Left ventricle myocardium inferior (tissue), 1 donor: ENCODE measurements at regions not wholly inside any gene's neighbourhood (a gene's known extent, or its start where the extent isn't known, plus 50 kb on each side); places are given as distances from the start of the nearest gene placed in this dataset.

Source experiments
- DNase-seq: peaks from one replicate; pipeline ENCODE4 v3.0.0-alpha.2; 2020
- H3K27ac ChIP-seq: fragments of 200-600 bp; replicated peaks from 2 replicates; pipeline ENCODE4 v1.8.0; 2021
- H3K27me3 ChIP-seq: fragments of 200-600 bp; 2 replicates; pipeline ENCODE4 v1.8.0; 2021; ENCODE audit warnings: low read depth
- H3K36me3 ChIP-seq: fragments of 200-600 bp; 2 replicates; pipeline ENCODE4 v1.8.0; 2021
- H3K4me1 ChIP-seq: fragments of 200-600 bp; 2 replicates; pipeline ENCODE4 v1.8.0; 2021
- H3K4me3 ChIP-seq: fragments of 200-600 bp; 2 replicates; pipeline ENCODE4 v1.8.0; 2021; ENCODE audit warnings: mild to moderate bottlenecking, moderate library complexity
- H3K9me3 ChIP-seq: fragments of 200-600 bp; replicated peaks from 2 replicates; pipeline ENCODE4 v1.8.0; 2021
- CTCF ChIP-seq: fragments of 200-600 bp; IDR thresholded peaks from 2 replicates; pipeline ENCODE4 v1.8.0; 2021; ENCODE audit warnings: antibody characterized with exemption, mild to moderate bottlenecking, borderline replicate concordance
- intact Hi-C: fragments of 100-400 bp; cut with micrococcal nuclease; formaldehyde crosslinking; loops from one replicate; pipeline ENCODE4 v1.11.0; 2022
- donor health status: DM: no; HTN: yes; CAD: no; lungs with severe emphysema.

- intact Hi-C loops = no loop called here
- no peak overlapping the region for H3K4me3 ChIP-seq
- no peak for DNase-seq
- H3K9me3 ChIP-seq = peaks cover 14% of the 10 kb centered on the region
- no peaks in the 10 kb centered on the region for H3K4me1 ChIP-seq
- H3K27ac ChIP-seq = no peak overlapping the region
- no peaks in the 10 kb centered on the region for H3K36me3 ChIP-seq
- no peak for TF ChIP-seq CTCF
- peaks cover 80% of the 10 kb centered on the region for H3K27me3 ChIP-seq
Observed at GRCh38 chr13:112001571-112001970, 65.4 kb upstream of the SOX1 start.

GRCh38 chr13:112003396-112003795, 63.6 kb upstream of the SOX1 start:
- Histone ChIP-seq H3K27ac (no peak overlapping the region), H3K27me3 (peaks cover 67% of the 10 kb centered on the region), H3K36me3 (no peaks in the 10 kb centered on the region), H3K4me3 (no peak overlapping the region), H3K9me3 (peaks cover 14% of the 10 kb centered on the region), H3K4me1 (no peaks in the 10 kb centered on the region)
- no peak for TF ChIP-seq CTCF
- no peak for DNase-seq
- intact Hi-C loops = no loop called here

GRCh38 chr13:112003941-112004340, 63.0 kb upstream of the SOX1 start:
- no peak for TF ChIP-seq CTCF
- DNase-seq = no peak

GRCh38 chr13:112005925-112006324, 61.0 kb upstream of the SOX1 start:
- no peak for DNase-seq
- no peak overlapping the region for H3K4me3 ChIP-seq
- no peaks in the 10 kb centered on the region for H3K4me1 ChIP-seq
- intact Hi-C loops = no loop called here
- peaks cover 14% of the 10 kb centered on the region for H3K9me3 ChIP-seq
- peaks cover 59% of the 10 kb centered on the region for H3K27me3 ChIP-seq
- no peaks in the 10 kb centered on the region for H3K36me3 ChIP-seq
- no peak for TF ChIP-seq CTCF
- H3K27ac ChIP-seq = no peak overlapping the region

More at GRCh38 chr13:112003941-112004340, 63.0 kb upstream of the SOX1 start:
- H3K4me3 ChIP-seq = no peak overlapping the region
- H3K27ac ChIP-seq = no peak overlapping the region
- H3K9me3 ChIP-seq = peaks cover 14% of the 10 kb centered on the region
- intact Hi-C loops = no loop called here
- H3K36me3 ChIP-seq = no peaks in the 10 kb centered on the region
- H3K27me3 ChIP-seq = peaks cover 67% of the 10 kb centered on the region
- H3K4me1 ChIP-seq = no peaks in the 10 kb centered on the region

- peaks cover 56% of the 10 kb centered on the region for H3K27me3 ChIP-seq
- H3K4me1 ChIP-seq = no peaks in the 10 kb centered on the region
- H3K9me3 ChIP-seq = peaks cover 14% of the 10 kb centered on the region
- no peak for DNase-seq
- no peak overlapping the region for H3K27ac ChIP-seq
- H3K4me3 ChIP-seq = no peak overlapping the region
- no peak for TF ChIP-seq CTCF
- no peaks in the 10 kb centered on the region for H3K36me3 ChIP-seq
- intact Hi-C loops = no loop called here
Observed at GRCh38 chr13:112007191-112007590, 59.8 kb upstream of the SOX1 start.

GRCh38 chr13:112010714-112011113, 56.2 kb upstream of the SOX1 start:
- no peaks in the 10 kb centered on the region for H3K4me1 ChIP-seq
- no peak overlapping the region for H3K4me3 ChIP-seq
- intact Hi-C loops = no loop called here
- no peak overlapping the region for H3K27ac ChIP-seq
- H3K9me3 ChIP-seq = peaks cover 9% of the 10 kb centered on the region
- no peak for DNase-seq
- no peak for TF ChIP-seq CTCF
- no peaks in the 10 kb centered on the region for H3K36me3 ChIP-seq
- H3K27me3 ChIP-seq = peaks cover 58% of the 10 kb centered on the region
